GM23338 (cell line): ENCODE measurements at regions not wholly inside any gene's neighbourhood (a gene's known extent, or its start where the extent isn't known, plus 50 kb on each side); places are given as distances from the start of the nearest gene placed in this dataset.
"Not testable (repeated sequence)": the region's sequence is repeated elsewhere in the genome, so short reads cannot be mapped to it uniquely, and the experiment has no call there.

Experiments used
- ATAC-seq: fragments of 200-7000 bp; cut with Tn5 transposase; 3 replicates; pipeline ENCODE4 v1.9.1; 2020
- DNase-seq: peaks from one replicate; pipeline ENCODE4 v3.0.0-alpha.2; 2015; ENCODE audit warnings: low spot score
- H2AFZ ChIP-seq: fragments of 200-600 bp; sonication (generic); 2 replicates; pipeline ENCODE4 v1.8.0; 2016; ENCODE audit warnings: antibody characterized with exemption, mild to moderate bottlenecking, moderate library complexity
- H3F3A ChIP-seq: fragments of 200-600 bp; sonication (generic); replicated peaks from 2 replicates; pipeline ENCODE4 v1.8.0; 2017; ENCODE audit warnings: antibody characterized with exemption, mixed run types, low read depth
- H3K27ac ChIP-seq: fragments of 200-600 bp; sonication (generic); 2 replicates; pipeline ENCODE4 v1.6.1; 2016; ENCODE audit warnings: low read depth
- H3K27me3 ChIP-seq: fragments of 200-600 bp; sonication (generic); 2 replicates; pipeline ENCODE4 v1.8.0; 2016; ENCODE audit warnings: mild to moderate bottlenecking, mixed run types, moderate library complexity; ENCODE audit not compliant: insufficient read depth
- H3K36me3 ChIP-seq: fragments of 200-600 bp; sonication (generic); 2 replicates; pipeline ENCODE4 v1.8.0; 2016; ENCODE audit warnings: mild to moderate bottlenecking; ENCODE audit not compliant: insufficient read depth
- H3K4me1 ChIP-seq: fragments of 200-600 bp; sonication (generic); 2 replicates; pipeline ENCODE4 v1.8.0; 2016; ENCODE audit warnings: mild to moderate bottlenecking, moderate library complexity; ENCODE audit not compliant: insufficient read depth
- H3K4me2 ChIP-seq: fragments of 200-600 bp; sonication (generic); 2 replicates; pipeline ENCODE4 v1.7.1; 2017; ENCODE audit warnings: mixed run types
- H3K4me3 ChIP-seq: fragments of 200-600 bp; sonication (generic); 2 replicates; pipeline ENCODE4 v1.6.1; 2016; ENCODE audit warnings: mixed run types
- H3K79me2 ChIP-seq: fragments of 200-600 bp; sonication (generic); replicated peaks from 2 replicates; pipeline ENCODE4 v1.8.0; 2017; ENCODE audit warnings: mild to moderate bottlenecking; ENCODE audit not compliant: insufficient read depth
- H3K9me2 ChIP-seq: fragments of 200-600 bp; sonication (generic); 2 replicates; pipeline ENCODE4 v1.8.0; 2017; ENCODE audit not compliant: insufficient read depth
- H4K20me1 ChIP-seq: fragments of 200-600 bp; sonication (generic); replicated peaks from 2 replicates; pipeline ENCODE4 v1.8.0; 2017; ENCODE audit warnings: mild to moderate bottlenecking; ENCODE audit not compliant: insufficient read depth
- H3K27ac Mint-ChIP-seq: 2 replicates; pipeline ENCODE4 v1.8.0; 2020; ENCODE audit warnings: inconsistent platforms, mild to moderate bottlenecking, moderate library complexity, mixed read lengths
- H3K27me3 Mint-ChIP-seq: 3 replicates; pipeline ENCODE4 v1.8.0; 2022; ENCODE audit warnings: low read depth, mild to moderate bottlenecking, moderate library complexity, mixed read lengths, inconsistent platforms; ENCODE audit not compliant: insufficient read depth, poor library complexity
- H3K36me3 Mint-ChIP-seq: 3 replicates; pipeline ENCODE4 v1.8.0; 2021; ENCODE audit warnings: low read depth, mild to moderate bottlenecking, inconsistent platforms, moderate library complexity, mixed read lengths
- H3K4me1 Mint-ChIP-seq: 3 replicates; pipeline ENCODE4 v1.8.0; 2020; ENCODE audit warnings: mild to moderate bottlenecking, inconsistent platforms, mixed read lengths
- H3K4me3 Mint-ChIP-seq: 3 replicates; pipeline ENCODE4 v1.8.0; 2021; ENCODE audit warnings: moderate library complexity, mild to moderate bottlenecking, inconsistent platforms, mixed read lengths
- H3K9me3 Mint-ChIP-seq: 3 replicates; pipeline ENCODE4 v1.8.0; 2020; ENCODE audit warnings: moderate library complexity, mild to moderate bottlenecking, inconsistent platforms, mixed read lengths
- EZH2 ChIP-seq: fragments of 200-600 bp; sonication (generic); IDR thresholded peaks from one replicate; pipeline ENCODE4 v1.8.0; 2017; ENCODE audit warnings: antibody characterized with exemption, mild to moderate bottlenecking, low read depth; ENCODE audit not compliant: unreplicated experiment
- EZH2phosphoT487 ChIP-seq: fragments of 200-600 bp; sonication (generic); IDR thresholded peaks from one replicate; pipeline ENCODE4 v1.8.1; 2018; ENCODE audit warnings: antibody characterized with exemption; ENCODE audit not compliant: unreplicated experiment
- JUNB ChIP-seq: IDR thresholded peaks from one replicate; pipeline ENCODE4 v1.6.1; 2016; ENCODE audit warnings: antibody characterized with exemption; ENCODE audit not compliant: unreplicated experiment
- POLR2AphosphoS5 ChIP-seq: IDR thresholded peaks from 2 replicates; pipeline ENCODE4 v1.6.1; 2016; ENCODE audit warnings: antibody characterized with exemption, low read depth
- TF ChIP-seq, protein P1 (sequence below): fragments of 250-450 bp; sonication (Bioruptor Pico); IDR thresholded peaks from 2 replicates; pipeline ENCODE4 v1.5.0; 2020; ENCODE audit warnings: mild to moderate bottlenecking, moderate library complexity
- TF ChIP-seq, protein P2 (sequence below): IDR thresholded peaks from one replicate; pipeline ENCODE4 v1.6.1; 2018; ENCODE audit warnings: antibody characterized with exemption; ENCODE audit not compliant: unreplicated experiment

DNA sequence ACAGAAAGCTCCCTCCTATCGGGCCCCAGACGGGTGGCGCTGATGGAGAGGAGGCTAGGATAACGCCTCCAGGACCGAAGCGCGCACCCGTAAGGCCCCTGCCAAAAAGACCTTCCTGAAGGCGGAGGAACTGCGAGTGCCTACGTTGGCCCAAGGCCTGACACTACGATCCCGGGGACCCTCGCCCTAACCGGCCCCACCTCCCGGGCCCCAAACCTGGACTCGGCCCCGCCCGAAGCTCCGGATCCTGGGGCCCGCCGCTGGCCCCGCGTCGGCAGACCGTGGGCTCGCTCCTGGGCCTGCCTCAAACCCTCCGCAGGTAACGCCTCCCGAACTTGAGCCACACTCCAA lies 53.6 kb upstream of the ROPN1B start:
- not testable (repeated sequence) for H3K36me3 ChIP-seq, H3K36me3 Mint-ChIP-seq, ATAC-seq, H3K9me2 ChIP-seq, H3K27me3 ChIP-seq, H3K9me3 Mint-ChIP-seq, H4K20me1 ChIP-seq, H3K4me1 ChIP-seq, H3F3A ChIP-seq, H3K79me2 ChIP-seq, H3K27ac Mint-ChIP-seq, H3K27ac ChIP-seq
- Mint-ChIP-seq H3K27me3 (peaks cover 11% of the 10 kb centered on the region), H3K4me3 (peak overlapping the region; percentile 88), H3K4me1 (peaks cover 12% of the 10 kb centered on the region; the same call in 2 of the 3 replicates)
- DNase-seq = peak; percentile 47
- peak overlapping the region; percentile 56; the same call in 1 of the 2 replicates for H2AFZ ChIP-seq
- peak overlapping the region; percentile 75 for H3K4me3 ChIP-seq
- TF ChIP-seq POLR2AphosphoS5 = peak; percentile 35; the same call in 1 of the 2 replicates
- H3K4me2 ChIP-seq = peak overlapping the region; percentile 92

DNA sequence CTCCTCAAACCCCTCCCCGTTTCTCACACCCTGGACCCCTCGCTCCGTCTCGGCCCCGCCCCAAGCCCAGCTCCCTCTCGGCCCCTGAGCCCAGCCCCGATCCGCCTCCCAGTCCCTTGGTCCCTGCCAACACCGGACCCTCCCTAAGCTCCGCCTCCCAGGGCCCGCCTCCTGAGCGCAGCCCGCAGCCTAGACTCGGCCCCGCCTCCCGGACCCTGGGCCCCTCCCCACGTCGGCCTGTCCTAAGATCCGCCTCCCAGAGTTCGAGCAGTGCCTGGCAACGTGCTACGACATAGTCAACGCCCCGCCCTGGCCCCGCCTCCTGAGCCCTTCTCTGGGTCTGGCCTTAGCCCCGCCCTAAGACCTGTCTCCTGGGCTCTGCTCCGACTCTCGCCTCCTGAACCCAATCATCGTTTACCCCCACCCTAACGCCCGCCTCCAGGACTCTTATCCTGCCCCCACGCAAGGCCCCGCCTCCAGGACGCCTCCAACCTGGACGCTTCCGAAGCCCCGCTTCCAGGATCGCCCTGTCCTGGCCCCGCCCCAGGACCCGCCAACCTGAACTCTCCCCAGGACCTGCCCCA lies 53.1 kb upstream of the ROPN1B start:
- peak overlapping the region; percentile 75; the same call in 1 of the 2 replicates for H3K4me3 ChIP-seq
- not testable (repeated sequence) for H3K9me2 ChIP-seq, H3K4me2 ChIP-seq, H3K36me3 Mint-ChIP-seq, H3K79me2 ChIP-seq, H4K20me1 ChIP-seq, H3F3A ChIP-seq, H3K9me3 Mint-ChIP-seq, H3K27ac ChIP-seq, H3K36me3 ChIP-seq, H2AFZ ChIP-seq, H3K4me1 ChIP-seq, H3K27me3 ChIP-seq
- DNase-seq (peak; percentile 97), ATAC-seq (peak; percentile 69)
- H3K27ac Mint-ChIP-seq = peak overlapping the region; percentile 93
- H3K4me1 Mint-ChIP-seq = peaks cover 12% of the 10 kb centered on the region; the same call in 2 of the 3 replicates
- peaks cover 13% of the 10 kb centered on the region for H3K27me3 Mint-ChIP-seq
- H3K4me3 Mint-ChIP-seq = peak overlapping the region; percentile 88

DNA sequence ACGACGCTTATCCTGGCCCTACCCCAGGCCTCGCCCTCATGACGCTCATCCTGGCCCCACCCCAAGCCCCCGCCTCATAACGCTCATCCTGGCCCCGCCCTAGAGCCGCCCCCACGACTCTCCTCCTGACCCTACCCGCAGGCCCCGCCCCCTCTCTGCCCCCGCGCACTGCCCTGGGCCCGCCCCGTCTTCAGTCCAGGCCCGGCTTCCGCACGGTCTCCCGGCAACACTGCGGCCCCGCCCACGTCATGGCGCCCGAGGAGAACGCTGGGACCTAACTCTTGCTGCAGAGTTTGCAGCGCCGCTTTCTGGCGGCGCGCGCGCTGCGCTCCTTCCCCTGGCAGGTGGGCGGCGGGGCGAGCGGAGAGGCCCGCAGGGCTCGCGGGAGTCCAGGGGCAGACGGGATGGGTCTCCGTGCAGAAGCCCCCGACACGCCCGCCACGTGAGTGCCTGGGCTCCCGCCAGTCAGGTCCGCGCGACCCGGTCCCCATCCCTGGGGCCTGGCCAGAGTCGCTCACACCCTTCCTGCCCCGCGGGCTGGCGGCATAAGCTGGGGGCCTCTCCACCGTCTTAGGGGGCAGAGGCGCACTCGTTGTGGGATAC lies 52.5 kb upstream of the ROPN1B start:
- peak overlapping the region; percentile 88 for H3K4me3 Mint-ChIP-seq
- no peaks in the 10 kb centered on the region for H3K79me2 ChIP-seq
- H3K36me3 ChIP-seq = no peaks in the 10 kb centered on the region
- H3K27me3 Mint-ChIP-seq = peaks cover 17% of the 10 kb centered on the region
- H3K27ac Mint-ChIP-seq = peak overlapping the region; percentile 93
- DNase-seq = peak; percentile 93
- no peaks in the 10 kb centered on the region for H4K20me1 ChIP-seq
- peak overlapping the region; percentile 76 for H3K4me3 ChIP-seq
- H2AFZ ChIP-seq = no peak overlapping the region
- H3F3A ChIP-seq = no peaks in the 10 kb centered on the region
- ATAC-seq = peak; percentile 96
- no peaks in the 10 kb centered on the region for H3K27me3 ChIP-seq
- H3K4me1 Mint-ChIP-seq = peaks cover 12% of the 10 kb centered on the region; the same call in 2 of the 3 replicates
- peak overlapping the region; percentile 93 for H3K4me2 ChIP-seq
- H3K9me2 ChIP-seq = no peaks in the 10 kb centered on the region
- peaks cover 7% of the 10 kb centered on the region for H3K4me1 ChIP-seq
- H3K9me3 Mint-ChIP-seq = no peaks in the 10 kb centered on the region
- peak overlapping the region; percentile 55; the same call in 1 of the 2 replicates for H3K27ac ChIP-seq
- H3K36me3 Mint-ChIP-seq = no peaks in the 10 kb centered on the region; the same call in 1 of the 3 replicates
- no peak for TF ChIP-seq EZH2
- no peak for TF ChIP-seq EZH2phosphoT487
- TF ChIP-seq, protein P1, sequence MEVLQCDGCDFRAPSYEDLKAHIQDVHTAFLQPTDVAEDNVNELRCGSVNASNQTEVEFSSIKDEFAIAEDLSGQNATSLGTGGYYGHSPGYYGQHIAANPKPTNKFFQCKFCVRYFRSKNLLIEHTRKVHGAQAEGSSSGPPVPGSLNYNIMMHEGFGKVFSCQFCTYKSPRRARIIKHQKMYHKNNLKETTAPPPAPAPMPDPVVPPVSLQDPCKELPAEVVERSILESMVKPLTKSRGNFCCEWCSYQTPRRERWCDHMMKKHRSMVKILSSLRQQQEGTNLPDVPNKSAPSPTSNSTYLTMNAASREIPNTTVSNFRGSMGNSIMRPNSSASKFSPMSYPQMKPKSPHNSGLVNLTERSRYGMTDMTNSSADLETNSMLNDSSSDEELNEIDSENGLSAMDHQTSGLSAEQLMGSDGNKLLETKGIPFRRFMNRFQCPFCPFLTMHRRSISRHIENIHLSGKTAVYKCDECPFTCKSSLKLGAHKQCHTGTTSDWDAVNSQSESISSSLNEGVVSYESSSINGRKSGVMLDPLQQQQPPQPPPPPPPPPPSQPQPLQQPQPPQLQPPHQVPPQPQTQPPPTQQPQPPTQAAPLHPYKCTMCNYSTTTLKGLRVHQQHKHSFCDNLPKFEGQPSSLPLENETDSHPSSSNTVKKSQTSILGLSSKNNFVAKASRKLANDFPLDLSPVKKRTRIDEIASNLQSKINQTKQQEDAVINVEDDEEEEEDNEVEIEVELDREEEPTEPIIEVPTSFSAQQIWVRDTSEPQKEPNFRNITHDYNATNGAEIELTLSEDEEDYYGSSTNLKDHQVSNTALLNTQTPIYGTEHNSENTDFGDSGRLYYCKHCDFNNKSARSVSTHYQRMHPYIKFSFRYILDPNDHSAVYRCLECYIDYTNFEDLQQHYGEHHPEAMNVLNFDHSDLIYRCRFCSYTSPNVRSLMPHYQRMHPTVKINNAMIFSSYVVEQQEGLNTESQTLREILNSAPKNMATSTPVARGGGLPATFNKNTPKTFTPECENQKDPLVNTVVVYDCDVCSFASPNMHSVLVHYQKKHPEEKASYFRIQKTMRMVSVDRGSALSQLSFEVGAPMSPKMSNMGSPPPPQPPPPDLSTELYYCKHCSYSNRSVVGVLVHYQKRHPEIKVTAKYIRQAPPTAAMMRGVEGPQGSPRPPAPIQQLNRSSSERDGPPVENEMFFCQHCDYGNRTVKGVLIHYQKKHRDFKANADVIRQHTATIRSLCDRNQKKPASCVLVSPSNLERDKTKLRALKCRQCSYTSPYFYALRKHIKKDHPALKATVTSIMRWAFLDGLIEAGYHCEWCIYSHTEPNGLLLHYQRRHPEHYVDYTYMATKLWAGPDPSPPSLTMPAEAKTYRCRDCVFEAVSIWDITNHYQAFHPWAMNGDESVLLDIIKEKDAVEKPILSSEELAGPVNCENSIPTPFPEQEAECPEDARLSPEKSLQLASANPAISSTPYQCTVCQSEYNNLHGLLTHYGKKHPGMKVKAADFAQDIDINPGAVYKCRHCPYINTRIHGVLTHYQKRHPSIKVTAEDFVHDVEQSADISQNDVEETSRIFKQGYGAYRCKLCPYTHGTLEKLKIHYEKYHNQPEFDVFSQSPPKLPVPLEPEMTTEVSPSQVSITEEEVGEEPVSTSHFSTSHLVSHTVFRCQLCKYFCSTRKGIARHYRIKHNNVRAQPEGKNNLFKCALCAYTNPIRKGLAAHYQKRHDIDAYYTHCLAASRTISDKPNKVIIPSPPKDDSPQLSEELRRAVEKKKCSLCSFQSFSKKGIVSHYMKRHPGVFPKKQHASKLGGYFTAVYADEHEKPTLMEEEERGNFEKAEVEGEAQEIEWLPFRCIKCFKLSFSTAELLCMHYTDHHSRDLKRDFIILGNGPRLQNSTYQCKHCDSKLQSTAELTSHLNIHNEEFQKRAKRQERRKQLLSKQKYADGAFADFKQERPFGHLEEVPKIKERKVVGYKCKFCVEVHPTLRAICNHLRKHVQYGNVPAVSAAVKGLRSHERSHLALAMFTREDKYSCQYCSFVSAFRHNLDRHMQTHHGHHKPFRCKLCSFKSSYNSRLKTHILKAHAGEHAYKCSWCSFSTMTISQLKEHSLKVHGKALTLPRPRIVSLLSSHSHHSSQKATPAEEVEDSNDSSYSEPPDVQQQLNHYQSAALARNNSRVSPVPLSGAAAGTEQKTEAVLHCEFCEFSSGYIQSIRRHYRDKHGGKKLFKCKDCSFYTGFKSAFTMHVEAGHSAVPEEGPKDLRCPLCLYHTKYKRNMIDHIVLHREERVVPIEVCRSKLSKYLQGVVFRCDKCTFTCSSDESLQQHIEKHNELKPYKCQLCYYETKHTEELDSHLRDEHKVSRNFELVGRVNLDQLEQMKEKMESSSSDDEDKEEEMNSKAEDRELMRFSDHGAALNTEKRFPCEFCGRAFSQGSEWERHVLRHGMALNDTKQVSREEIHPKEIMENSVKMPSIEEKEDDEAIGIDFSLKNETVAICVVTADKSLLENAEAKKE = no peak
- TF ChIP-seq JUNB = no peak
- TF ChIP-seq, protein P2, sequence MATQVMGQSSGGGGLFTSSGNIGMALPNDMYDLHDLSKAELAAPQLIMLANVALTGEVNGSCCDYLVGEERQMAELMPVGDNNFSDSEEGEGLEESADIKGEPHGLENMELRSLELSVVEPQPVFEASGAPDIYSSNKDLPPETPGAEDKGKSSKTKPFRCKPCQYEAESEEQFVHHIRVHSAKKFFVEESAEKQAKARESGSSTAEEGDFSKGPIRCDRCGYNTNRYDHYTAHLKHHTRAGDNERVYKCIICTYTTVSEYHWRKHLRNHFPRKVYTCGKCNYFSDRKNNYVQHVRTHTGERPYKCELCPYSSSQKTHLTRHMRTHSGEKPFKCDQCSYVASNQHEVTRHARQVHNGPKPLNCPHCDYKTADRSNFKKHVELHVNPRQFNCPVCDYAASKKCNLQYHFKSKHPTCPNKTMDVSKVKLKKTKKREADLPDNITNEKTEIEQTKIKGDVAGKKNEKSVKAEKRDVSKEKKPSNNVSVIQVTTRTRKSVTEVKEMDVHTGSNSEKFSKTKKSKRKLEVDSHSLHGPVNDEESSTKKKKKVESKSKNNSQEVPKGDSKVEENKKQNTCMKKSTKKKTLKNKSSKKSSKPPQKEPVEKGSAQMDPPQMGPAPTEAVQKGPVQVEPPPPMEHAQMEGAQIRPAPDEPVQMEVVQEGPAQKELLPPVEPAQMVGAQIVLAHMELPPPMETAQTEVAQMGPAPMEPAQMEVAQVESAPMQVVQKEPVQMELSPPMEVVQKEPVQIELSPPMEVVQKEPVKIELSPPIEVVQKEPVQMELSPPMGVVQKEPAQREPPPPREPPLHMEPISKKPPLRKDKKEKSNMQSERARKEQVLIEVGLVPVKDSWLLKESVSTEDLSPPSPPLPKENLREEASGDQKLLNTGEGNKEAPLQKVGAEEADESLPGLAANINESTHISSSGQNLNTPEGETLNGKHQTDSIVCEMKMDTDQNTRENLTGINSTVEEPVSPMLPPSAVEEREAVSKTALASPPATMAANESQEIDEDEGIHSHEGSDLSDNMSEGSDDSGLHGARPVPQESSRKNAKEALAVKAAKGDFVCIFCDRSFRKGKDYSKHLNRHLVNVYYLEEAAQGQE = no peak
